ENCODE measurements at regions not wholly inside any gene's neighbourhood (a gene's known extent, or its start where the extent isn't known, plus 50 kb on each side); places are given as distances from the start of the nearest gene placed in this dataset.
"Not testable (repeated sequence)": the region's sequence is repeated elsewhere in the genome, so short reads cannot be mapped to it uniquely, and the experiment has no call there.

GRCh38 chr6:92706976-92707375 is 712.4 kb downstream of the EPHA7 start:
- no peak for DNase-seq

DNA sequence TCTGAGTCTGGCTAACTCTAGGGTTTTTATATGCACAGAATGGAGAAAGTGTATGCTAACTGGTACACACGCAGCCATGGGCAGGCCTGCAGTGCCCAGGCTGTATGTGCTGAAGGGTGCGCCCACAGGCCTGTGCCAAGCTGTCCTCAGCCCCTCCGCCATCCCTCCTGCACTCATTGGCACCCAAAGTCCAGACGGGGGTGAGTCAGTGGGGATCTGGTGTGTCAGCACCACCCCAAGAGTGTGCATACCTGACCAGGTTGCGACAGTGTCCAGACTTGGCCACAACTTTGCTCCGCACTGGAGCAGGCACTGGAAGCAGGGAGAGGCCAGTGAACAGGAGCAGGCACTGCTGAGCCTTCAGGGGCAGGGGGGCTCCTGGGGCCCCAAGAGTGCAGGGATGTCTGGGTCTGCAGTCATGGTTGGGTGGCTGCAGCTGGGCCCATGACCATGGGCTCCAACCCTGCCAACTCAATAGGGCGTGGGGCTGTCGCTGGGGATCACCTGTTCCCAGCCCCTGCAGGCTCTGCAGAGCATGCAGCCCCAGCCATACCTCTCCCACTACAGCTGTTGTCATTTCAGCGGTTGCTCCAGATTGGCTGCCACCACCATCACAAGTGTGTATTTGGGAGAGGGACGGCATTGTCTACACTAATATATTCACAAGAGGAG is 717.8 kb downstream of the EPHA7 start:
- no peak for DNase-seq

- no peak for DNase-seq
Measured at GRCh38 chr6:92700411-92700810, 718.9 kb downstream of the EPHA7 start.

- no peak for DNase-seq
Measured at GRCh38 chr6:92690997-92691599, 728.3 kb downstream of the EPHA7 start.

DNA sequence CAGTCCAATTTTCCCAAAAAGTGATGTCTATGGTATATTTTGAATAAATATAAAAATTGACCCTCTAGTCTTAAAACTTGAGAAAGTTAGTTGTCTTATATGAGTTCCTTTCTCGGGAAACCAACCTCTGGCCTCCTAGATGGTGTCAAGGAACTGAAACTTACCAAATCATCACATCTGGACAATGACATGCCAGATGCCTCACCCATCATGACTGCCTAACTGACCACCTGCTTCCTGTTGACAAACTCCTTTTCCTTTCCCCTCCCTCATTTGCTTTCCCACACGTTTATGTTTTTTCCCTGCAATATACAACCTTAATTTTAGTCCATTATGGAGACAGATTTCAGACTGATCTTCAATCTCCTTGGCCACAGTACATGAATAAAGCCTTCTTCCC is 731.0 kb downstream of the EPHA7 start:
- DNase-seq: no peak

DNA sequence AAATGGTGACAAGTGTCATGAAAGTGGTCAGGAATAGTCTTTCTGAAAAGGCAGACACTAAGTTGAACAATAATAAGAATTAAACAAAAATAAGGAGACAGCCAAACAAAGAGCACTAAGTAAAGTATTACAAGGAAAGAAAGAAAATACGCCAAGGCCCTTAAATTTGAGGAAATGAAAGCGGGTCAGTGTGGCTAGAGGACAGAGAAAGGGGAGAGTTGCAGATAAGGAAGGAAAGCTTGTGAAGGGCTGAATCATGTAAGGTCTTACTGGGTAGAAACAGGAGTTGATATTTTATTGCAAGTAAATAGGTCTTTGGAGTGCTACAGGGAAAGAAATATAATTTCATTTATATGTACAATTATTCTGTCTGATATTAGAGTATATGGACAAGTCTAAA is 732.1 kb downstream of the EPHA7 start:
- DNase-seq: no peak

DNA sequence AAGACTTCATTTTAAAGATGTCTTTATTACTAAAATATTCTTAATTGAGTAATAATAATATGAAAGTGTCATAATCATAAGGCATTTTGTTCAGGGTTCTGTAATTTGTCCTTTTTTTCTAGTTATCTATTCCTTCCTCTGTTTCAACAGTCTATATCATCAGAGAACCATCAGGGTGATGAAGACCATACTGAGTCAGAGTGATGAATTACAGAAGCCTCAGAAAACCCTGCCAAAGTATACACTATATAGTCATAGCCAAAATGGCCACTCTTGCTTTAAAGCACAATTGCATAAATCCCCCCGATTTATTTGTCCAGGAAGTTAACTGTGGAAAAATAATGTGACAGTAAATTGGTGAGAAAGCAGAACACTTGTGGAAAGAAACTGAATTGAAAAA is 735.0 kb downstream of the EPHA7 start:
- no peak for DNase-seq

GRCh38 chr6:92683748-92684147 is 735.6 kb downstream of the EPHA7 start:
- no peak for DNase-seq

DNA sequence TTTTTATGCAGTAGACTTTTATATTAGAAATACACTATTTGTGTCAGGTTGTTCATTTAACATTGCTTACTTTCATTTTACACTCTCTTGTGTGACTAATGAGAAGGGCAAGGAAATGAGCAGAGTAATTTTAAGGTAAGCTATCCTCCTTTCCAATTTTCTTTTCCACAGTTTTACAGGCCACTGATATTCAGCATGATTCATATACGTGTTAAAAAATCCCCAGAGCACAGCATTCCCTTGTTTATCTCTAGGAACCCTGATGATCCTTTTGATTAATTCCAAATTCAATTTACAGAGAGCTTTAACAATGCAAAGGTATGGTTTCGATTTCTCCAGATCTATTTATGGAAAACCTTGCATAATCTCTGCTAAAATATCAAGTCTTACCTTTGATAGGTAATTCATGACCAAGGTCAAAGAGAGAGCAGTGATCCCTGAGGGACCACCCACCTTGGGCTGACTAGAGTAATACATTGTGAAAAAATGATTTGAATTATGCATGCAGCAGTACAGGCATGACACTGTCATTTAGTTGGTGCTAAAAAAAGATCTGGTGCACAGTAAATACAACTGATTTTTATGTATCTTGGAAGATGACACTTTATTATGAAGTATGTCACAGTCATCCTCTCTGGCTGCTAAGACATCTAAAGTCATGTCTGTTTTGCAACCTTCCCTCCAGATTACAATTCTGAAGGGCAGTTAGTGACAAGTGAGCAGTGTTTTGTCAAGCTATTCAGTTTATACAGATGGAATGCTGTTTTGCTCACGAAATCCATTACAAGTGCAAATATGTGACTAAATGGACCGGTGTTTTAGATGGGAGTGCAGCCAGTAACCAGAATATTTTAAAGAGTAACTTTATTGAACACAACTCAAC is 736.6 kb downstream of the EPHA7 start:
- no peak for DNase-seq

- DNase-seq: no peak
Measured at GRCh38 chr6:92681401-92681800, 738.0 kb downstream of the EPHA7 start.

DNA sequence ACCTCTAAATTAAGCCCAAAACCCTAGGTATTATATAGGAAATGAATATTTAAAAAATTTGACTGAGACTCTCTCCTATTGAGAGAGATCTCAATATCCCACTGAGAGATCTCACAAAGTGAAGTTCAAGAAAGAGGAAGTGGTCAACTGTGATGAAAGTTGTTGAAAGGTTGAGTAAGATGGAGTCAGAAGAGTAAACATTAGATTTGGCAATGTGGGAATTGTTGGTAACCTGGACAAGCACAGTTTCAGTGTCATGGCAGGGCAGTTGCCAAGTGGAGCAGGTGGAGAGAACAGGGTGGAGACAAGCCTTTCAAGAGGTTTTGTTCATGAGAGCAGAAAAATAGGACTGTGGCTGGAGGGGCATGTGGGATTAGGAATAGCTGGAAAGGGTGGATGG is 747.9 kb downstream of the EPHA7 start:
- not testable (repeated sequence) for DNase-seq

DNA sequence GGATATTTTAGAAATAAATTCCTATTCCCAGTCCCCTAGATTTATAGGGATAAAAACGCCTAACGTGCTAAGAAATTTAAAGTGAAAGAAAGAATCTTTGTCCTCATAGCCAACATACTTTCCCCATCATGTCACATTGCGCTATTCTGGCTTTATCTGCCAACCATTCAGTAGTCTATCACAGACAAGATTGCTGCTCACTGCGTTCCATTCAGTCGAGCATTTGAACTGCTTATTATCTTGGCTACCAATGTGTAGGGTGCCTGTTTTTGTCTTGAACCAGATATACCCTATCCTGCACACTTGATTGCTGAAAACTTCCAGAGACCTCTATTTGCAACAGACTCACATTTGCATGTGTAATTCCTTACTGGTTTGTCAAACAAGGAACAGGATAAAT is 751.5 kb downstream of the EPHA7 start:
- no peak for DNase-seq

GRCh38 chr6:92648364-92649086 is 770.8 kb downstream of the EPHA7 start:
- peak; percentile 63 for DNase-seq

DNA sequence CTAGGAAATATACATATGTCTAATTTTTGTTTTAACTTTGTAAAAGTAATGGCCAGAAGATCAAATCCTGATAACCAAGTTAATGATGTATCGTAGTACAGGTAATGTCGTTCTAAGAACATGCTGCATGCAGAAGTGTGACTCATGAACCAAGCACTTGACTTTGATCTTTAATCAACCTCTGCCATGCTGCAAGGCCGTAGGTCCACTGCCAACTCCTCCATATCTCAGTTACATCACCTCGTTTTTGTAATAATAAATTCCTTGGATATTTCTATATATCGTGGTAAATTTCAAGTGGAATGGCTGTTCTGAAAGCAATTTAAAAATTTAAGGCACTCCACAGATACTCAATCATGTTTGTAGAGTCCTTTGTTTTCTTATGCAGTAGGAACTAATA is 771.7 kb downstream of the EPHA7 start:
- DNase-seq: peak; percentile 55

GRCh38 chr6:92644104-92644791 is 775.1 kb downstream of the EPHA7 start:
- not testable (repeated sequence) for DNase-seq

DNA sequence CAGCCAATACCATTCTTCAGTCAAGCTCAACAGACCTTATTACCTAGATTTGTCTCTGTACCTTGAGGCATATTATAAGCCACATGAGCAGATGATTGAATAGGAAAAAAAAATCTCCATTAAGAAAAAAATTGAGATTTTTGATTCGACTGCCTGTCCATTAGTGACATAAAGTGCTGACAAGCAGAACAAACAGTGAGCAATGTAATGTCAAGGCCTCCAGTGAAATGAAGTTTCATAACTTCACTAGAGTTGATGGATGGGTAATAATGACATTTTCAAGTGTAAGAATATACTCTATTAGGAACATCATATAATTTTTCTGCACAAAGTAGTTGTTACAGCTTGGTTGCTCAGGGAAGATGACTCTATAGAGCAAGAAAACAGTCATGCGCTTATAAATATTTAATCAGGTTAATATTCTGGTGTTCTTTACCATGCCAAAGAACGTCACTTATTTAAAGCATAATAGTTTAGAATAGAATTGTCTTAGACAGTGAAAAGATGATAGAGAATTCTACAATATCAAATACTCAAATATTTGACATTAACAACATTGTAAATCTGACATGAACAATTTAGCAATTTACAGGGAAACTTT is 783.7 kb downstream of the EPHA7 start:
- no peak for DNase-seq

DNA sequence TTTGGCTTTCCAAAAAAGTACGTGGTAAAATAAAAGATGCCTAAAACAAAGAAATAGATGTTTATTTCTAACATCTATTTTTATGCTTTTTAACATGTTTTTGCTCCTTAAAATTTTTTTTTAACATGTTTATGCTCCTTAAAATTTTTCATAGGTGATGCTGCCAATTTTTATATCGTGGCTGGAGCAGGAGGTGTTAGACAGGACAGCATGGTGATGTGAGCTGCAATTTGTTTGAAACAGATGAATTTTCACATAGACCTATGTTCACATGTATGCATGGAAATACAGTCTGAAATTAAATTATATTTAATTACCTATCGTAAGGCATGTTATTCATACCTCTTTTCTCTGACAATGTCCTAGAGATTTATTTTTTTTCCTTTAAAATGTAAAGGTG is 784.8 kb downstream of the EPHA7 start:
- no peak for DNase-seq

DNA sequence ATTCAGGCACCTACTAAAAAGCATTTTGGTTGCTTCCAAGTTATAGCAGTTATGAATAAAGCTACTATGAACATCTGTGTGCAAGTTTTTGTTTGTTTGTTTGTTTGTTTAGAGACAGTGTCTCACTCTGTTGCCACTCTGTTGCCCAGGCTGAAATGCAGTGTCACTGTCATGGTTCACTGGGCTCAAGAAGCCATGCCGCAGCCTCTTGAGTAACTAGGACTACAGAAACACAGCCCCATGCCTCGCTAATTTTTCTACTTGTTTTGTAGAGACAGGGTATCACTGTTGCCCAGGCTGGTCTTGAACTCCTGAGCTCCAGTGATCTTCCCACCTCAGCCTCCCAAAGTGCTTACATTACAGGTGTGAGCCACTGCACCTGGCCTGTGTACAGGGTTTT is 795.9 kb downstream of the EPHA7 start:
- no peak for DNase-seq

- no peak for DNase-seq
Measured at GRCh38 chr6:92617721-92618120, 801.6 kb downstream of the EPHA7 start.

DNA sequence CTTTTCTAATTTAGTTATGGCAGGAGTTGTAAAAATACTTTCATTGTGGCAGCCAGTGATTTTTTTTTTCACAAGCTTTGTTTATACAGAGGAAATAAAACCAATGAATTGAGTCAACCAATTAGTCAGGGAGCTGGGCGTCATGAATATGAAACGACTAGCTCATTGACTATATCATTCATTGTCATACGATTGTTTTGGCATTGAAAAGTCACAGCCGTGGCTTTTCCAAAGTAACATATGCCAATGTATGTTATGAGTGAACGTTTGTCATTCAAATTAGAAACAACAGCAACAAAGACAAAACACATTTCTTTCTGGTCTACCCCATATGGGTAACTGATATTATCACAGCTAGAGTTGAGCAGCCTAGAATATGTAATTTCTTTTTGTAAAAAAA is 810.6 kb downstream of the EPHA7 start:
- DNase-seq: no peak

DNA sequence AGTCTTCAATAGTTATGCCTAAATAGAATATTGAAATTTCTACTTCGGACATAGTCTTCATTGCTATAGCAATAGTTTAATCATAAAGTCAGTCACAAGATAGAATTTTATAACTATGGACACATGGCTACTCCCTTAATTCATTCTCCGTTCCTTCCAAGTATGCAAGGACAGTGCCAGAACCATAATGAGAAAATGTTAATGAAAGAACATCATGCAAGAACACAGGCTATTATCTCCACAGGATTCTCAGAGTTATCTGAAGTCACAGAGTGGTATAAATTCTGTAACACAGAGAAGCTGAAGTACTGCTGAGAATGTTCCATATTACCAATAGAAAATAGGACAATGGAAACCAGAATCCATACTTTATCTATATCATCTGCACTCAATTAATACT is 826.2 kb downstream of the EPHA7 start:
- no peak for DNase-seq

- no peak for DNase-seq
Measured at GRCh38 chr6:92589996-92590395, 829.4 kb downstream of the EPHA7 start.

Measured in NCI-H774 (cell line).